DMS153 (cell line): ENCODE measurements at regions not wholly inside any gene's neighbourhood (a gene's known extent, or its start where the extent isn't known, plus 50 kb on each side); places are given as distances from the start of the nearest gene placed in this dataset.
"Not testable (repeated sequence)": the region's sequence is repeated elsewhere in the genome, so short reads cannot be mapped to it uniquely, and the experiment has no call there.

ENCODE experiments used
- DNase-seq: peaks from one replicate; lab custom pipeline; 2025; lab: John Stamatoyannopoulos, UW

DNA sequence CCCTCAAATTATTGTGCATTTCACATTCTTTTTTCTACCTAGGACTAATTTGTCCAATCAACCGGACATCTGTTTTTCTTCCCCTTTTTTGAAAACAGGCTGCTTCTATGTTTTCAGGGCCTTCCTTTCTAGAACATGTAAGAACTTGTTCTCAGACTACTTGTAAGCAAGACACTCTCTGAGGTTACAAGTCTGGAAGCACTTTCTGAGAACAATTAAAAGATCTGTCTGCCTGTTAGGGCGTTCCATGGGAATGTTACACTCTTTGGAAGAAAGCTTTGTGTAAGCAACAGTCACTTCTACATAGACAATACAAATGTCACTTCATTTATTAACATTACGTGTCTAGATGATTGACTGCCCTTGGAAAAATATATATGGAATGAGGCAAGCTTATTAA lies 50.9 kb upstream of the HSPB3 start:
- no peak for DNase-seq

DNA sequence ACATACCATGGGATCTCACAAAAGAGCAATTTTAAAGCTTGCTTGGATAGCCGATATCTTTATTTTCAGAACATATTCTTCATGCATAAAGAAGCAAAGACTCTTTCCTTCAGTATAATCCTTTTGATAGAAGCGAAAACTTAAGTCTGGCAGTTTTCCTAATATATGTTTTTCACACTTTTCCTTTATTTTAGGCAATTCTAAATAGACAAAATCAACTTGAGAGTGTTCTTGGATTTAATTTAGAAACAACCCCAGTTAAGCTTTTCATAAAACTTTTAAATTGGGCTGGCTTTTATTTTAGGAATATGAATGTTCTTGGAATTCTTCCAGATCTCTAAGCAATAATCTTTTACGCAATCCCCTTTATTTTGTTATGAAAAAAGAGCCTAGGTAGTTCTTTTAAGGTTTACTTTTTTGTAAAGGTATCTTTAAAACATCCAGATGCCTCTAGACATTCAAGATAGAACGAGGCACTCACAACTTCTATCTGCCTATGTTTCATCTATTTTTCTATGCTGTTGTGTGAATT lies 51.5 kb upstream of the HSPB3 start:
- no peak for DNase-seq

- DNase-seq, result no peak
Observed at GRCh38 chr5:54403121-54403520, 52.4 kb upstream of the HSPB3 start.

- no peak for DNase-seq
Observed at GRCh38 chr5:54401515-54401914, 54.0 kb upstream of the HSPB3 start.

DNA sequence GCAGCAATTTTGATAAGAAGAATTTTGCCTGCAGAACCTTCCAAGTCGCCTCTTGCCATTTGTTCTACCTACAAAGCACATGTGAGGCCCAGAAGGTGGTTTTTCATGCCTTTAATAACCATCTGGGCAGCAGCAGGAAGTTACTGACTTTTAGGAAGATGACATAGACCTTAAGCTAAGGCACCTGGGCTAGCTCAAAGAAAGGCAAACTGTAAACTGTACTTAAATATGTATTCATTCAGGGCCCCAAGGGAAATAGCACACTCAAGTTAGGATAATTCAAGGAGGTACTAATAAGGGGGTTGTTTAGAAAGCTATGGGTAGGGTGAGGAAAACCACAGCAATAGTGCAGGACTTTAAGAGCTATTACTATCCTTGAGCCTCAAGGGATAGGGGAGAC lies 57.3 kb upstream of the HSPB3 start:
- no peak for DNase-seq

GRCh38 chr5:54397420-54397819 lies 58.1 kb upstream of the HSPB3 start:
- no peak for DNase-seq

- not testable (repeated sequence) for DNase-seq
Observed at GRCh38 chr5:54393007-54393406, 62.5 kb upstream of the HSPB3 start.

GRCh38 chr5:54390539-54391031 lies 64.9 kb upstream of the HSPB3 start:
- no peak for DNase-seq

GRCh38 chr5:54390015-54390414 lies 65.5 kb upstream of the HSPB3 start:
- DNase-seq, result peak; percentile 87

DNA sequence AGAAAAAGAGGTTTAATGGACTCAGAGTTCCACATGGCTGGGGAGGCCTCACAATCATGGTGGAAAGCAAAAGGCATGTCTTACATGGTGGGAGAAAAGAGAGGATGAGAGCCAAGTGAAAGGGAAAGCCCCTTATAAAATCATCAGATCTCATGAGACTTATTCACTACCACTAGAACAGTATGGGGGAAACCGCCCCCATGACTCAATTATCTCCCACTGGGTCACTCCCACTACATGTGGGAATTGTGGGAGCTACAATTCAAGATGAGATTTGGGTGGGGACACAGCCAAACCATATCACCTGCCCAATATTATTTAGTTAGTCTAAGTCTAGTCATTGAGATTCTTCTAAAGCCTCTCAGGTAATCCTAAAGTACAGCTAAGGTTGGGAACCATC lies 66.1 kb upstream of the HSPB3 start:
- DNase-seq, result not testable (repeated sequence)

DNA sequence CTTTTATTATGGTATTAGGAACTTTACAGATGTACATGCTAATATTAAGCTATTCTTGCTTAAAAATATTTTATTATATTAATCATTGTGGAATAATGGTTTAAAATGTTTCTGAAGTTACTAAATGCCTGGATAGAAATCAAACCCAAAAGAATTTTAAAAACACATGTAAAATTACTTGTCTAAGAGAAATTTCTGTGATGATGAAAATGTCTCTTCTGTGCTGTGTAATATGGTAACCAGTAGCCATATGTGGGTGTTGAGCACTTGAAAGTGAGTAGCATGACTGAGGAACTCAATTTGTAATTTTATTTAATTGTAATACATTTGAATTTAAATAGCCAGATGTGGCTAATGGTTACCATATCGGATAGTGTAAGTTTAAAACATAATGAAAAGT lies 66.7 kb upstream of the HSPB3 start:
- DNase-seq, result no peak

DNA sequence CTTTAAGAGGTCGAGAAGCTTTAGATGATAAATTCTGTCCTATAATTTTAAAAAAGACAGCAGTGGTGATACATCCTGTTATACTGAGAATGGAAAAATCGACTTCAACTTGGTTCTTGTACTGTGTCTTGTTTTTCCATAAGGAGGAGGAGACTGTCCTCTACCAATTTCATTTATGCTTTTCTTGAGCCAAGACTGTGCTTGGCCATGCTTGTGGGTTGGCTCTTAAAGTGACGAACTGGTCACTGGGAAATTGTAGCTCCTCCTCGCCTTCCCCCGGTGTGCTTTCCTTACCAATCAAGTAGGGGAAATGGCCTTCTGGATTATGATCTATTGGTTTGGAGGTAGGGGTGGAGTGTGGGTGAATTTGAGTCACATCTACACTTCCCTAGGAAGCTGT lies 67.1 kb upstream of the HSPB3 start:
- DNase-seq, result no peak

- no peak for DNase-seq
Observed at GRCh38 chr5:54387659-54388232, 67.8 kb upstream of the HSPB3 start.

DNA sequence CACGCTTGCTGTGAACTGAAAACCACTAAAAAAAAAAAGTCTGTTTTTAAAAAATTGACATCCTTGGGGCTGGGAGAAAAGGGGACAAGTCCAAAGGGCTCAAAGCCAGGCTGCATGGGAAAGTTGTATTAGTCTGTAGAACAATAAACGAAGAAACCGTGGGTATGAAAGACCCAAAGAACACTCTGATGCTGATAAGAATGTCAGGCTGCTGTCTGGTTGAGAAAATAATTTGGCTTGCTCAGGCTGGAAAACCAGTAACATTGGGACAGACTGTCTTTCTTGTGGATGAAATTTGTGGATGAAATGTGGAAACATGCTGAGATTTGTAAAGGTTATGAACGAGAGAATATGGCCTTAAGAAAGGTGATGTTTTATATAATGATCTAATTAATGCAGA lies 68.5 kb upstream of the HSPB3 start:
- DNase-seq, result no peak

- DNase-seq, result no peak
Observed at GRCh38 chr5:54385994-54386393, 69.5 kb upstream of the HSPB3 start.

GRCh38 chr5:54384356-54384933 lies 71.1 kb upstream of the HSPB3 start:
- no peak for DNase-seq

- DNase-seq, result no peak
Observed at GRCh38 chr5:54383941-54384340, 71.6 kb upstream of the HSPB3 start.

DNA sequence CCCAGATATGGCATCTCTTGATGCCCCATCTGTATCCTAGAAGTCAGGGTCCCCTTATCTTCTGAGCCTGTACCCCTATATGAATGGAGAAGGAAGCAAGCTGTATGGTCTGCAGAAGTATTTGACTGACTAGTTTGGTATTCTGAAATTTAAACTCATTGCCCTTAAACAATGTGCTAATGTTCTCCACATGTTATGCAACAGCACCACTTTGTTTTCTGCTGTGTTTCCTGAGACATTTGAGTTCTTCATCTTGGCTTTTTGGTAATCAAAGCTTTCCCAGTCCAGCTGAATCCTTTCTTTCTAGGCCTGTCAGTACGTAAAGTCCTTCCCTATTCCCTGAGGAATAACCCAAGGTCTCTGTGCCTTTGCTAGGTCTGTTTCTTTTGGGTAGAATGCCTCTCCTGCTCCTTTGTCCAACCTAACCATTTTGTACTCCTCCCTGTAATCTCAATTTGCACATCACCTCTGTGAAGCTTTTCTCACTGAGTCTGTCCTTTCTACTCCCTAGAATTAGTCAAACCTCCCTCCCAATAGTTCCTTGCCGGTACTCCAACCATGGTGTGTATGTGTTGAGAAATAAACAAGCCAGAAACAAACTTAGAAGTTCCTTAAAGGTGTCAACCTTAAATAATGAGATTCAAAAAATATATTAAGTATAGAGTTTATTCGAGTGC lies 72.1 kb upstream of the HSPB3 start:
- DNase-seq, result no peak

DNA sequence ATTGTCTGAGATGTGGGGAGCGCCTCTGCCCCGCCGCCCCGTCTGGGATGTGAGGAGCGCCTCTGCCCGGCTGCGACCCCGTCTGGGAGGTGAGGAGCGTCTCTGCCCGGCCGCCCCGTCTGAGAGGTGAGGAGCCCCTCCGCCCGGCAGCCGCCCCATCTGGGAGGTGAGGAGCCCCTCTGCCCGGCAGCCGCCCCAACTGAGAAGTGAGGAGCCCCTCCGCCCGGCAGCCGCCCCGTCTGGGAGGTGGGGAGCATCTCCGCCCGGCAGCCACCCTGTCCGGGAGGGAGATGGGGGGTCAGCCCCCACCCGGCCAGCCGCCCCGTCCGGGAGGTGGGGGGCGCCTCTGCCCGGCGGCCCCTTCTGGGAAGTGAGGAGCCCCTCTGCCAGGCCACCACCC lies 70.9 kb upstream of the ARL15 start:
- not testable (repeated sequence) for DNase-seq

GRCh38 chr5:54379590-54379989 lies 69.2 kb upstream of the ARL15 start:
- no peak for DNase-seq

- DNase-seq, result no peak
Observed at GRCh38 chr5:54378707-54379106, 68.3 kb upstream of the ARL15 start.

DNA sequence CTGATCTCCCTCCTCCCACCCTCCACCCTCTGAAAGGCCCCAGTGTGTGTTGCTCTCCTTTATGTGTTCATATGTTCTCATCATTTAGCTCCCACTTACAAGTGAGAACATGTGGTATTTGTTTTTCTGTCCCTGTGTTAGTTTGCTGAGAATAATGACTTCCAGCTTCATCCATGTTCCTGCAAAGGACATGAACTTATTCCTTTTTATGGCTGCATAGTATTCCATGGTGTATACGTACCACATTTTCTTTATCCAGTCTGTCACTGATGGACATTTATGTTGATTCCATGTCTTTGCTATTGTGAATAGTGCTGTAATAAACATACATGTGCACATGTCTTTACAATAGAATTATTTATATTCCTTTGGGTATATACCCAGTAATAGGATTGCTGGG lies 67.0 kb upstream of the ARL15 start:
- DNase-seq, result not testable (repeated sequence)

GRCh38 chr5:54370982-54371381 lies 60.6 kb upstream of the ARL15 start:
- DNase-seq, result no peak
